Lower leg skin (tissue), 4 donors: ENCODE measurements at regions not wholly inside any gene's neighbourhood (a gene's known extent, or its start where the extent isn't known, plus 50 kb on each side); places are given as distances from the start of the nearest gene placed in this dataset.

Experiments used
- DNase-seq, 2 donors: peaks; one replicate each; pipeline ENCODE4 v3.0.0-alpha.2; 2019; ENCODE audit warnings: low spot score in 2 of 2
- H3K4me3 ChIP-seq: fragments of 200-600 bp; sonication (generic); 2 replicates; pipeline ENCODE4 v1.5.1; 2017; ENCODE audit warnings: mild to moderate bottlenecking, low read depth; ENCODE audit not compliant: poor library complexity, severe bottlenecking
- POLR2A ChIP-seq, 2 donors: fragments of 450-650 bp; IDR thresholded peaks; one replicate each; pipeline ENCODE4 v1.6.1; 2016 to 2017; ENCODE audit warnings: antibody characterized with exemption in 2 of 2, mild to moderate bottlenecking in 1 of 2, moderate library complexity in 1 of 2
- whole genome bisulfite sequencing, 2 donors: methylation state at CpG; one replicate each; pipeline ENCODE4 v1.1.5; 2018; 5-methylcytosine and 5-hydroxymethylcytosine counted together
- intact Hi-C: fragments of 100-400 bp; cut with DNase I; formaldehyde crosslinking; loops from one replicate; pipeline ENCODE4 v1.15.0; 2023; ENCODE audit warnings: low total_unique reads
- TF ChIP-seq, protein P1 (sequence below), 3 donors: fragments of 450-650 bp; IDR thresholded peaks; one replicate each; pipeline ENCODE4 v1.5.1; 2016; ENCODE audit warnings: antibody characterized with exemption in 3 of 3, mild to moderate bottlenecking in 3 of 3, moderate library complexity in 2 of 3

DNA sequence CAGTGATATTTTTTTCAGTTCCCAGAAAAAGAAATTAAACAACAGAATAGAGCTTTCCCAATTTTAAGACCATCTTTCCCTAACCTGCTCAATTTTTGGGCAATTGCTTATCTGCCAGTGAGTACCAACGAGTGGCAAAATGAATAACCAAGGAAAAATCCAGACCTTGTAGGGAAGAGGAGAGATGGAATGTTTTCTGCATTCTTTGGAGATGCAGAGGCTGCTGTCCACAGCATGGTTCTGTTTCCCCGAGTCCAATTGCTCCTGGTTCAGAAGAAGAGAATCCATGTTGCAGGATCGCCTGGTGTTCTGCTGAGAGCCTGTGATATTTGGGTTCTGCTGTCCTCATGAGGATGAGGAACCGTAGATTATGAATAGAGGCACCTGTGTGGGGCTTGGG, 68.2 kb upstream of the MGAT5 start:
- intact Hi-C loops: no loop called here
- no peak for DNase-seq
- no peak for TF ChIP-seq POLR2A (IDR thresholded peaks at IDR 0.05)
- TF ChIP-seq, protein P1, sequence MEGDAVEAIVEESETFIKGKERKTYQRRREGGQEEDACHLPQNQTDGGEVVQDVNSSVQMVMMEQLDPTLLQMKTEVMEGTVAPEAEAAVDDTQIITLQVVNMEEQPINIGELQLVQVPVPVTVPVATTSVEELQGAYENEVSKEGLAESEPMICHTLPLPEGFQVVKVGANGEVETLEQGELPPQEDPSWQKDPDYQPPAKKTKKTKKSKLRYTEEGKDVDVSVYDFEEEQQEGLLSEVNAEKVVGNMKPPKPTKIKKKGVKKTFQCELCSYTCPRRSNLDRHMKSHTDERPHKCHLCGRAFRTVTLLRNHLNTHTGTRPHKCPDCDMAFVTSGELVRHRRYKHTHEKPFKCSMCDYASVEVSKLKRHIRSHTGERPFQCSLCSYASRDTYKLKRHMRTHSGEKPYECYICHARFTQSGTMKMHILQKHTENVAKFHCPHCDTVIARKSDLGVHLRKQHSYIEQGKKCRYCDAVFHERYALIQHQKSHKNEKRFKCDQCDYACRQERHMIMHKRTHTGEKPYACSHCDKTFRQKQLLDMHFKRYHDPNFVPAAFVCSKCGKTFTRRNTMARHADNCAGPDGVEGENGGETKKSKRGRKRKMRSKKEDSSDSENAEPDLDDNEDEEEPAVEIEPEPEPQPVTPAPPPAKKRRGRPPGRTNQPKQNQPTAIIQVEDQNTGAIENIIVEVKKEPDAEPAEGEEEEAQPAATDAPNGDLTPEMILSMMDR (IDR thresholded peaks at IDR 0.05): no peak
- WGBS, 2 donors: 96% methylated on average over 4 of the region's 4 CpGs
- no peak overlapping the region for H3K4me3 ChIP-seq

DNA sequence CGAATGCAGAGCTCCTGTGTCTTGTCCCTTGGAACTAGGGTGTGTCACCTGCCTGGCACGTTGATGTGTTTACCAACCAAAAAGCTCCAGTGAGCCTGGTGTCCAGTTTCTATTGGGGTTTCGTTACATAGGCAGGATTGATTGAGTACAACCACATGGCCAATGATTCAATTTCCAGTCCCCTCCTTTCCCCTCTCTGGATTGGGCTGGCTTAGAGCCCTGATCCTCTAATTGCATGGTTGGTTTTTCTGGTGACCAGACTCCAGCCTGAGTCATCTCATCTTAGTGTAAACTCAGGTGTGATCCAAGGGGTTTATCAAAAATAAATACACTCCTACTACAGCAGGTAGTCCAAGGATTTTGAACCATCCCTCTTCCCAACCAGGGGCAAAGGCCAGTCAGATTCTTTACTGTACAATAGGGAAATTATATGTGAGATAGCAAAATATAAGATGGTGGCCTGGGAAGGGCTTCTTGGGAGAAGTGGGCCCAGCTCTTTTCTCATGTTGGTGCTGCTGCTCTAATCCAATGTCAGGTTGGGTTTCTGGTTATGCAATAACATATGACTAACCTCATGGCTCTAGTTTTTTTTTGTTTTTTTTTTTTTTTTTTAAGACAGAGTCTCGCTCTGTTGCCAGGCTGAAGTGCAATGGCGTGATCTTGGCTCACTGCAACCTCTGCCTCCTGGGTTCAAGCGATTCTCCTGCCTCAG, 64.7 kb upstream of the MGAT5 start:
- intact Hi-C loops: no loop called here
- 61 to 69% methylated on average over 6 of the region's 6 CpGs for WGBS, 2 donors
- H3K4me3 ChIP-seq: no peak overlapping the region
- TF ChIP-seq, protein P1 (IDR thresholded peaks at IDR 0.05): no peak
- no peak for TF ChIP-seq POLR2A (IDR thresholded peaks at IDR 0.05)
- no peak for DNase-seq

DNA sequence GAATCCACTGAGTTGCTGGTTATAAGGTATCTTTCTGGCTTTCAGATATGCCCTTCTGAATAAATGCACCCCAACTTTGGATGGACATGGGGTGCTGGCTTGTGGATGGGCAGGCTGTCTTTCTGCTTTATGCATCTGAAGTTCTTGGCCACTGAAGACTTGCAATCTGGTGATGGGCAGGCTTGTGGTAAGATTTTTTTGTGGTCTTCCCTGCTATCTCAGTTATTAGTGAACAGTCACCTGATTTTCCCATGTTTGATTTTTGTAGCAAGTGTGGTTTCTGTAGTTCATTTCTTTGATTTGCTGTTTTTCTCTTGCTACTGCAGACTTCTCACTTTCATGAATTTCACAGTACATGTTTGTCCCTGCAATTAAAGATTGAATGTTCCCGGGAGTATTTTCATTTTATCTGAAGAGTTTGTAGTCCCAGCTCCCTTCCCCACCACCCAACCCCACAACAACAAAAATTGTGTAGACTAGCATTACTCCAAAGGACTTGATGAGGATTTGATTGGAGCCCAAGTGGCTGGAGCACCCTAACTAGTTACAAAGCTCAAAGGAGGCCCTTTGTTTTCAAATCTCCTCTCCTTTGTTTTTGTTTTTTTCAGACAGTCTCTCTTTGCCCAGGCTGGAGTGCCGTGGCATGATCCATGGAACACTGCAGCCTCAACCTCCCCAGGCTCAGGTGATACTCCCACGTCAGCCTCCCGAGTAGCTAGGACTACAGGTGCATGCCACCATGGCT, 63.6 kb upstream of the MGAT5 start:
- 88 to 97% methylated on average over 4 of the region's 4 CpGs for WGBS, 2 donors
- TF ChIP-seq, protein P1 (IDR thresholded peaks at IDR 0.05): no peak
- TF ChIP-seq POLR2A (IDR thresholded peaks at IDR 0.05): no peak
- intact Hi-C loops: loop anchor here (10.0 kb wide), 1 partner anchor 65 kb away; no protein-coding TSS in a partner anchor
- no peak overlapping the region for H3K4me3 ChIP-seq
- DNase-seq: no peak

DNA sequence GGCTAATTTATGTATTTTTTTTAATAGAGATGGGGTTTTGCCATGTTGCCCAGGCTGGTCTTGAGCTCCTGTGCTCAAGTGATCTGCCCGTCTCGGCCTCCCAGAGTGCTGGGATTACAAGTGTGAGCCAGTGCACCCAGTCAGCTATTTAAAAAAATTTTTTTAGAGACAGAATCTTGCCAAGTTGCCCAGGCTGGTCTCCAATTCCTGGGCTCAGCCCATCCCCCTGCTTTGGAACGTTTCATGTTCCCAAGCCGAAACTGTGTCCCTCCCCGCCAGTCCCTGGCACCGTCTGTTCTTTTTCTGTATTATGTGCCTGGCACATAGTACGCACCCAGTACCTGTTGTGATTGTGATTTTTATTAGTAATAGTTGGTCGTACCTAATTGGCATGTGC, 63.1 kb upstream of the MGAT5 start:
- no peak overlapping the region for H3K4me3 ChIP-seq
- TF ChIP-seq POLR2A (IDR thresholded peaks at IDR 0.05): no peak
- TF ChIP-seq, protein P1 (IDR thresholded peaks at IDR 0.05): no peak
- intact Hi-C loops: loop anchor here (10.0 kb wide), 1 partner anchor 66 kb away; no protein-coding TSS in a partner anchor
- no peak for DNase-seq
- WGBS, 2 donors: 89 to 90% methylated on average over 8 of the region's 8 CpGs

DNA sequence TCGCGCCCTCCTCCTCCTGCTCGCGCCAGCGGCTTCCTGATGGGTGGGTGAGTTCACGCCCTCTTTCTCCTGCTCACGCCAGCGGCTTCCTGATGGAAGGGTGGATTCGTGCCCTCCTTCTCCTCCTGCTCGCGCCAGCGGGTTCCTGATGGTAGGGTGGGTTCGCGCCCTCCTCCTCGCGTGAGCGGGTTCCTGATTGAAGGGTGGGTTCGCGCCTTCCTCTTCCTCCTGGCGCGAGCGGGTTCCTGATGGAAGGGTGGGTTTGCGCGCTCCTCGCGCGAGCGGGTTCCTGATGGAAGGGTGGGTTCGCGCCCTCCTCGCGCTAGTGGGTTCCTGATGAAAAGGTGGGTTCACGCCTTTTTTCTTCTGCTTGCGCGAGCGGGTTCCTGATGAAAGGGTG, 62.0 kb upstream of the MGAT5 start:
- TF ChIP-seq, protein P1 (IDR thresholded peaks at IDR 0.05): no peak
- no peak for TF ChIP-seq POLR2A (IDR thresholded peaks at IDR 0.05)
- H3K4me3 ChIP-seq: no peak overlapping the region
- DNase-seq: no peak
- 96 to 98% methylated on average over 36 of the region's 36 CpGs for WGBS, 2 donors
- intact Hi-C loops: loop anchor here (10.0 kb wide), 1 partner anchor 67 kb away; no protein-coding TSS in a partner anchor
